Endodermal cell (in vitro differentiated cells): ENCODE measurements at regions not wholly inside any gene's neighbourhood (a gene's known extent, or its start where the extent isn't known, plus 50 kb on each side); places are given as distances from the start of the nearest gene placed in this dataset.

ENCODE experiments used
- DNase-seq: peaks from one replicate; pipeline ENCODE4 v3.0.0-alpha.2; 2017
- H3K27ac ChIP-seq: 2 replicates; pipeline ENCODE4 v1.5.1; 2013; ENCODE audit warnings: mild to moderate bottlenecking, low read depth, low read length, moderate library complexity
- H3K27me3 ChIP-seq: 2 replicates; pipeline ENCODE4 v1.6.1; 2013; ENCODE audit warnings: mild to moderate bottlenecking, low read length, moderate library complexity; ENCODE audit not compliant: insufficient read depth, control insufficient read depth, poor library complexity, severe bottlenecking
- H3K36me3 ChIP-seq: 2 replicates; pipeline ENCODE4 v1.7.0; 2013; ENCODE audit warnings: mild to moderate bottlenecking, low read length, moderate library complexity; ENCODE audit not compliant: control insufficient read depth, insufficient read depth
- H3K4me1 ChIP-seq: one replicate; pipeline ENCODE4 v1.7.0; 2013; ENCODE audit warnings: low read length; ENCODE audit not compliant: control insufficient read depth, insufficient read depth
- H3K4me3 ChIP-seq: 2 replicates; pipeline ENCODE4 v1.5.1; 2013; ENCODE audit warnings: mild to moderate bottlenecking, low read length, moderate library complexity
- H3K9ac ChIP-seq: 2 replicates; pipeline ENCODE4 v1.6.1; 2013; ENCODE audit warnings: mild to moderate bottlenecking, low read length, moderate library complexity; ENCODE audit not compliant: poor library complexity, severe bottlenecking; ENCODE audit errors: extremely low read depth
- H3K9me3 ChIP-seq: 2 replicates; pipeline ENCODE4 v1.6.1; 2013; ENCODE audit warnings: mild to moderate bottlenecking, low read length, moderate library complexity; ENCODE audit not compliant: control insufficient read depth
- H3K27ac Mint-ChIP-seq: 2 replicates; pipeline ENCODE4 v1.8.0; 2020; ENCODE audit warnings: mixed read lengths
- H3K27me3 Mint-ChIP-seq: 2 replicates; pipeline ENCODE4 v1.8.0; 2021; ENCODE audit warnings: mild to moderate bottlenecking, mixed read lengths; ENCODE audit not compliant: insufficient read depth
- H3K36me3 Mint-ChIP-seq: 2 replicates; pipeline ENCODE4 v1.8.0; 2020; ENCODE audit warnings: low read depth, mixed read lengths
- H3K4me1 Mint-ChIP-seq: 2 replicates; pipeline ENCODE4 v1.8.0; 2020; ENCODE audit warnings: mixed read lengths
- H3K4me3 Mint-ChIP-seq: 2 replicates; pipeline ENCODE4 v1.8.0; 2020; ENCODE audit warnings: mild to moderate bottlenecking, moderate library complexity, mixed read lengths
- H3K9me3 Mint-ChIP-seq: 2 replicates; pipeline ENCODE4 v1.8.0; 2020; ENCODE audit warnings: mild to moderate bottlenecking, mixed read lengths
- CTCF ChIP-seq: fragments of 200-600 bp; sonication (generic); conservative IDR thresholded peaks from 2 replicates; pipeline ENCODE4 v1.5.0; 2021; ENCODE audit warnings: antibody characterized with exemption, mild to moderate bottlenecking
- WGBS, 2 experiments: methylation state at CpG; one replicate each; pipeline versions ENCODE4 v1.1.5 to v1.1.7; 2013; ENCODE audit warnings: missing lambda C conversion rate in 2 of 2, mixed read lengths in 1 of 2; ENCODE audit not compliant: insufficient coverage in 1 of 2, insufficient read length in 1 of 2; 5-methylcytosine and 5-hydroxymethylcytosine counted together

DNA sequence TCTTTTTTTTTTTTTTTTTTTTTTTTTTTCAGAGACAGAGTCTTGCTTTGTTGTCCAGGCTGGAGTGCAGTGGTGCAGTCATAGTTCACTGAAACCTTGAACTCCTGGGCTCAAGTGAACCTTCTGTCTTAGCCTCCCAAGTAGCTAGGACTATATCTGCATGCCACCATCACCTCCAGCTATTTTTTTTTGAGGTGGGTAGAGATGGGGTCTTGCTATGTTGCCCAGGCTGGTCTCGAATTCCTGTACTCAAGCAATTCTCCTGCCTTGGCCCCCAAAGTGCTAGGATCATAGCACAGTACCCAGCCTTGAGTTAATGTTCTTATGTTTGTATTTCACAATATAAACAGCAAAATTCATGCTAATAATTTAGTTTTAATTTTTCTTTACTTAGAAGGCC lies 62.9 kb upstream of the IGFBP2 start:
- no peaks in the 10 kb centered on the region for H3K36me3 Mint-ChIP-seq
- Histone ChIP-seq H3K36me3 (no peaks in the 10 kb centered on the region), H3K27me3 (no peaks in the 10 kb centered on the region), H3K4me1 (no peaks in the 10 kb centered on the region), H3K9ac (no peak overlapping the region), H3K27ac (no peak overlapping the region), H3K9me3 (peaks cover 6% of the 10 kb centered on the region), H3K4me3 (no peak overlapping the region)
- no peak overlapping the region for H3K27ac Mint-ChIP-seq
- WGBS, 2 experiments: 100% methylated on average over 1 of the region's 1 CpG; no CpG with 5 or more reads in 1 of the 2 experiments
- DNase-seq: no peak
- peaks cover 1% of the 10 kb centered on the region for H3K27me3 Mint-ChIP-seq
- no peak for TF ChIP-seq CTCF
- peaks cover 21% of the 10 kb centered on the region for H3K4me1 Mint-ChIP-seq
- H3K4me3 Mint-ChIP-seq: no peak overlapping the region
- H3K9me3 Mint-ChIP-seq: peaks cover 17% of the 10 kb centered on the region

DNA sequence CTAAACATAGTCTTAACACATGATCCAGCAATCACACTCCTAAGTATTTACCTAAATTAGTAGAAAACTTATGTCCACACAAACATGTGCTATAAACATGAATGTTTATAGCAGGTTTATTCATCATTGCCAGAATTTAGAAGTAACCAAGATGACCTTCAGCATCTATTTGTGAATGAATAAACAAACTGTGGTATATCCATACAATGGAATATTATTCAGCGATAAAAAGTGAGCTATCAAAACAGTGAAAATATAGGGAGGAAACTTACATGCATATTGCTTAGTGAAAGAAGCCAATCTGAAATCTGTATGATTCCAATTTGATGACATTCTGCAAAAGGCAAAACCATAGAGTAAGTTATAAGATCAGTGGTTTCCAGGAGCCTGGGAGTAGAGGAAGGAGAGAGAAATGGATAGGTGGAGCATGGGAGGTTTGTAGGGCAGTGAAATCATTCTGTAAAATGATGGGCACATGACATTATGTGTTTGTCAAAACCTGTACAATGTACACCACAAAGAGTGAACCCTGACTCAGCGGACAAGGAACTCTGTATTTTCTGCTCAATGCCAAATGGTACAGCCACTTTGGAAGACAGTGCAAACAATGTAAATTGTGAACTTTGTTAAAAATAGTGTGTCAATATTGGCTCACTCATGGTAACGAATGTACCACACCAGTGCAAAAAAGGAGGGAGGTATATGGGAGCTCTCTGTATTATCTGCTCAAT lies 61.9 kb upstream of the IGFBP2 start:
- H3K4me1 Mint-ChIP-seq: peaks cover 11% of the 10 kb centered on the region
- H3K36me3 Mint-ChIP-seq: no peaks in the 10 kb centered on the region
- peaks cover 1% of the 10 kb centered on the region for H3K27me3 Mint-ChIP-seq
- no peak for TF ChIP-seq CTCF
- Histone ChIP-seq H3K4me1 (no peaks in the 10 kb centered on the region), H3K9ac (no peak overlapping the region), H3K27ac (no peak overlapping the region), H3K27me3 (no peaks in the 10 kb centered on the region), H3K9me3 (peaks cover 6% of the 10 kb centered on the region), H3K36me3 (no peaks in the 10 kb centered on the region), H3K4me3 (no peak overlapping the region)
- no peak for DNase-seq
- no peak overlapping the region for H3K27ac Mint-ChIP-seq
- 94 to 96% methylated on average over 3 of the region's 3 CpGs for WGBS, 2 experiments
- peaks cover 14% of the 10 kb centered on the region for H3K9me3 Mint-ChIP-seq
- H3K4me3 Mint-ChIP-seq: no peak overlapping the region

DNA sequence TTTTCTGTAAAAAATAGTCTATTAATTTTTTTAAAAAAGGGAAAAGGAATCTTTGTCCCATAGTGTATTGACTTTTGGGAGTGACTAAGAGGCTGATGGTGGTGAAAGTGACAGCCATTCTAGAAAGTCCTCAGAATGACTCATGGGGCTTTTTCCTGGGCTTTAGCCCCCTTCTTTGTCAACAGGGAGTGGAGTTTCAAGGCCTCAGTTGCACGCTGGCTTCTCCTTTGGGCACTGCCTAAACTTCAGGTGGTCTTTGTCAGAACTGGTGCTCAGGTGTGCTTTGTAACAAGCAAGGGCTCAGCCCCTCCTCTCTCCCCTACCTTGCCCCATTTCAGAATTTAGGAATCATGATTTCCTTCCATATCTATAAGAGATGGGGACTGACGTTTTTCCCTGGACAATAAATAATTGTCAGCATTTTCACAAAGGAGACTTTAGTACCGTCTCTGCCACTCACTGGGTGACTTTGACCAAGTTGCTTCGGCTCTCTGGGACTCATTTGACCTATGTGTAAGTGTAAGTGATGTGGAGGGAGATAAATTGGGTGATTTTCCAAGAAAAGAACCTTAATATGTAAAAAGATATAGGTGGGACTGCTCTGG lies 61.2 kb upstream of the IGFBP2 start:
- peaks cover 10% of the 10 kb centered on the region for H3K4me1 Mint-ChIP-seq

More for the DNA sequence above, 61.2 kb upstream of the IGFBP2 start:
- WGBS, 2 experiments: 86 to 91% methylated on average over 3 to 4 of the region's 4 CpGs
- Histone ChIP-seq H3K9me3 (peaks cover 6% of the 10 kb centered on the region), H3K4me1 (no peaks in the 10 kb centered on the region), H3K27me3 (no peaks in the 10 kb centered on the region), H3K36me3 (no peaks in the 10 kb centered on the region), H3K4me3 (no peak overlapping the region), H3K9ac (no peak overlapping the region), H3K27ac (no peak overlapping the region)
- Mint-ChIP-seq H3K27ac (no peak overlapping the region), H3K9me3 (peaks cover 12% of the 10 kb centered on the region), H3K36me3 (no peaks in the 10 kb centered on the region), H3K27me3 (peaks cover 1% of the 10 kb centered on the region), H3K4me3 (no peak overlapping the region)
- TF ChIP-seq CTCF: no peak
- no peak for DNase-seq
